ENCODE measurements at regions not wholly inside any gene's neighbourhood (a gene's known extent, or its start where the extent isn't known, plus 50 kb on each side); places are given as distances from the start of the nearest gene placed in this dataset.

DNA sequence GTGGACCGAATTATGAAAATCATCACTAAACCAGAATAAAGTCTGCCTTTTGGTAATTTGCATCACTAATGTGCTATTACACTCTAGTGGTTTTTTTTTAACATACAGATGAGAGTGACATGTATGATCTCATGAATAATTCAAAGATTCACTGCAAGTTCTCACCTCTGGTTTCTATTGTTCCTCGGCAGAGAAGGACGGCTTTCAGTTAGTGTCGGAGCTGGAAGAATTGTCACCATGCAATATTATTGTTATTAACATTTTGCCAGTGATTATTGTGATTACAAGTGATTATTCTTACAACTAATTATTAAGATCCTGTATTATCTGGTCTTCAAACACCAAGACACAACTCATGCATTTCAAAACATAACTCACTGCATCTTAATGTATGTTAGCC is 366.6 kb upstream of the RPS23 start (continued):
- TF ChIP-seq, protein P1, sequence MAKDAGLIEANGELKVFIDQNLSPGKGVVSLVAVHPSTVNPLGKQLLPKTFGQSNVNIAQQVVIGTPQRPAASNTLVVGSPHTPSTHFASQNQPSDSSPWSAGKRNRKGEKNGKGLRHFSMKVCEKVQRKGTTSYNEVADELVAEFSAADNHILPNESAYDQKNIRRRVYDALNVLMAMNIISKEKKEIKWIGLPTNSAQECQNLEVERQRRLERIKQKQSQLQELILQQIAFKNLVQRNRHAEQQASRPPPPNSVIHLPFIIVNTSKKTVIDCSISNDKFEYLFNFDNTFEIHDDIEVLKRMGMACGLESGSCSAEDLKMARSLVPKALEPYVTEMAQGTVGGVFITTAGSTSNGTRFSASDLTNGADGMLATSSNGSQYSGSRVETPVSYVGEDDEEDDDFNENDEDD (CRISPR knock-in tag; IDR thresholded peaks at IDR 0.05; ENCODE audit: borderline replicate concordance): no peak
- TF ChIP-seq TEAD2 (CRISPR knock-in tag; IDR thresholded peaks at IDR 0.05) (no peak), PAF1 (CRISPR knock-in tag; IDR thresholded peaks at IDR 0.05) (no peak), ZNF552 (CRISPR knock-in tag; IDR thresholded peaks at IDR 0.05; ENCODE audit: borderline replicate concordance) (no peak)

GRCh38 chr5:82644229-82644628 is 366.1 kb upstream of the RPS23 start:
- no peak for ATAC-seq
- ChIA-PET POLR2A (no interaction called here), CTCF (ENCODE audit: low intra/inter-chr PET ratio, low total read pairs) (no interaction called here)
- Histone ChIP-seq H4K20me1 (ENCODE audit: insufficient read depth, low read length) (no peaks in the 10 kb centered on the region), H3K9ac (ENCODE audit: insufficient read depth, low read depth, low read length) (no peak overlapping the region), H3K4me3 (replicated peaks in 1 of 3; ENCODE audit: insufficient read depth in 1 of 3, low read depth in 2 of 3, low read length in 3 of 3) (no peak overlapping the region), H3K36me3 (replicated peaks in 1 of 2; ENCODE audit: control insufficient read depth in 1 of 2, insufficient read depth in 2 of 2, low read length in 2 of 2) (no peaks in the 10 kb centered on the region), H3K4me2 (ENCODE audit: low read depth, low read length) (no peak overlapping the region), H3K79me2 (ENCODE audit: insufficient read depth, low read length) (no peaks in the 10 kb centered on the region), H3K9me3 (ENCODE audit: low read length) (no peaks in the 10 kb centered on the region), H3K4me1 (ENCODE audit: insufficient read depth, low read length) (peaks cover 12% of the 10 kb centered on the region), H3K27ac (ENCODE audit: extremely low read length, insufficient read depth, low read length) (no peak overlapping the region), H3K27me3 (ENCODE audit: control insufficient read depth in 1 of 2, insufficient read depth in 2 of 2, low read length in 2 of 2) (no peaks in the 10 kb centered on the region), H2AFZ (ENCODE audit: low read length) (no peak overlapping the region)
- in situ Hi-C loops (cut with HindIII; ENCODE audit: extremely low pct_ligation_motif_present, low pct_unique_long_range_greater_than_20kb): loop anchor here (10.0 to 25.0 kb wide), 4 partner anchors 151 to 921 kb away; no protein-coding TSS in a partner anchor
- no peak for DNase-seq (ENCODE audit: low spot score)
- intact Hi-C loops (cut with micrococcal nuclease; ENCODE audit: unreplicated experiment): no loop called here
- no TSS peak for BruUV-seq (replicated peaks)
- TF ChIP-seq MAFF (IDR thresholded peaks at IDR 0.05; ENCODE audit: low read depth, low read length) (peak; percentile 46; the same call in 1 of the 2 replicates), MBNL3 (CRISPR knock-in tag; conservative IDR thresholded peaks at IDR 0.05) (no peak), ZNF263 (CRISPR knock-in tag; IDR thresholded peaks at IDR 0.05) (no peak), MAFK (conservative IDR thresholded peaks at IDR 0.05 in 1 of 2, IDR thresholded peaks at IDR 0.05 in 1 of 2; ENCODE audit: low read length in 2 of 2) (peak; percentile 22 to 68; a peak in 3 of 4 replicates)
- TF ChIP-seq, protein P2, sequence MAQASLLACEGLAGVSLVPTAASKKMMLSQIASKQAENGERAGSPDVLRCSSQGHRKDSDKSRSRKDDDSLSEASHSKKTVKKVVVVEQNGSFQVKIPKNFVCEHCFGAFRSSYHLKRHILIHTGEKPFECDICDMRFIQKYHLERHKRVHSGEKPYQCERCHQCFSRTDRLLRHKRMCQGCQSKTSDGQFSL (CRISPR knock-in tag; IDR thresholded peaks at IDR 0.05): no peak
- no peak for FAIRE-seq

All from HepG2 (cell line).